Skin of body (tissue), 1 donor: ENCODE measurements at regions not wholly inside any gene's neighbourhood (a gene's known extent, or its start where the extent isn't known, plus 50 kb on each side); places are given as distances from the start of the nearest gene placed in this dataset.
"Not testable (repeated sequence)": the region's sequence is repeated elsewhere in the genome, so short reads cannot be mapped to it uniquely, and the experiment has no call there.

Source experiments
- DNase-seq: peaks from one replicate; lab custom pipeline; 2025; lab: John Stamatoyannopoulos, UW

DNA sequence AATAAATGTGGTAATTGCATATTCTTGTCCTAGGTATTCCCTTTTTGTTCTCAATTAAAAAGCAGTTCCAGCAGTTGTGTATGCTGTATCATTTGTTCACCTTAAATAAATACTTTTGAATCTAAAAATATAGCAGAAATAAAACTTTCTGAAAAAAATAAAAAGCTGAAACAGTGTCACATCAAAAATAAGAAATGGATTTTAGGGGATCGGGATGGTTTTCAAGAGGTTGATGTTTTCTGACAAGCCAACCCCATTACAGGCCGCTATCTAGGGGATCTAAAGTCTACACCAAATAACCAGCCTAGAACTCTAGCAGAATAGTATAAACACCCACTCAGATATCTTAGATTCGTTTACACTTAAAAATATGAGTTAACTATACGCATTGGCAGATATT lies 95.4 kb upstream of the MAML3 start:
- DNase-seq = no peak

DNA sequence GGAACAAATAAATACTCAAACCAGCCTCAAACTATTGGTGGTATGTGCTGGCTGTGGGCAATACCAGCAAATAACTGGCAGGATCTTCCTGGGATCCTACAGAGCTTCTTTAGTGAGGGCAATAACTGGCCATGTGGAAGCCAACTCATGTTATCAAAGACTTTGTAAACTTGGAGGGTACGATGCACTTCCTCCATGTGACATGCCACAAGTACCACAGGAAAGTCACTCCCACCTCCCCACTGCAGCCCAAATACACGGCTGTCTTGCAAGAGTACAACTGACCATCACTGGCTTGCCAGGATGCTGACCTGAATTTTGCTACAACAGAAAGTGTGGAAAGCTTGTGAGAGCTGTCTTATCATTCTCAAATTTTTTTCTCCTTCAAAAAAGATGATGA lies 93.3 kb upstream of the MAML3 start:
- no peak for DNase-seq

DNA sequence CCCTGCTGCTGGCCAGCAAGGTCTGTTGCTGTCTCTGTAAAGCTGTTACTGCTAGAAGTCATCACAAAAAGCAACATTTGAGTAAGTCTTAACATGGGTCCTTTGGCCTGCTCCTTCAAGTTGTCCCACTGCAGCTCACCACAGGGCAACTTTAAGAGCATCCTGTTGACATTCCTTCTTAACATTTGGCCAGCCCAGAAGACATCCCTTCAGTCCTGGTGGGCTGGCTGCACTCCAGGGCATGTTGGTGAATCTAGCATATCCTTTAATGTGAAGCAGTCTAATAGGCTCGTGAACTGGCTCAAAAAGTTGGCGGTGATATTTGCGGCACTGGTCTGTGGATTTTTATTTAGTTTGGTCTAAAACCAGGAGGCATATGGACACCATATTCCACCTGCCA lies 92.2 kb upstream of the MAML3 start:
- no peak for DNase-seq

DNA sequence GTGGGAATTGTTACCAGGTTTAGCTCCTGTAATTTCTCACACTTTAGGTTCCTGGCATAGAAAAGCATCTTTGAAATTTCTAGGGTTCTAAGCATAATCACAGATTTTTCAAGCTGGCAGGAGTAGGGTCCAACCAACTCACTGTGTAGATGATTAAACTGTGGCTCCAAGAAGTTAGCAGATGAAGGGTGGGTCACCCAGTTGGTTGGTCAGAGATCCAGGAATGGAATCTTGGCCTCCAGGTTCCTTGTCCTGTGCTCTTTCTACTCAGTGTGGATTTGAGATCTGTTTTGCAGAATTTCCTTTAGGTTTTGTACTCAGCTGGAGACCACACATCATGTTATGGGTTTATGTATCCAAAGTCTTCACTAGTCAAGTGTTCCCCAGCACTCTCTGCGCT lies 90.3 kb upstream of the MAML3 start:
- no peak for DNase-seq

DNA sequence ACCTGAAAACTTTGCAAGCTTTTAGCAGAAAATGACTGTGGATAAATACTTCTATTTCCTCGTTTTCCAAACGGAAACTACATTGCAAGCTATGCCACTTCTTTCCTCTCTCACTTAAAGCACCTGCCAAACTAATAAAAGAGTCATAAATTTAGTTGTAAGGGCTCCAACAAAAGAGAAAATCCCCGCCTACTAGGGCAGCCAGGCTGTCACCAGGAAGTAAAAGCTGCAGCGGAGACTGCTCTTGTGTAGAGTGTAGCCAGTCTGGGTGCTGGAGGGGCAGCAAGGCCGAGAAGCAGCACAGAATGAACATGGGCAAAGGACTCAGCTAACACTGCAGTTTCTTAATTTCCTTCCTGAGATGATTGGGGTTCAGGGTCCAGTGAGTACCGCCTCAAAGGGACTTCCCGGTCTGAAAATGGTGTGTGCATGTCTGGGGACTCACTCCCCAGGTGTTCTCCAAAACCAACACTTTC lies 89.3 kb upstream of the MAML3 start:
- DNase-seq = peak; percentile 35

DNA sequence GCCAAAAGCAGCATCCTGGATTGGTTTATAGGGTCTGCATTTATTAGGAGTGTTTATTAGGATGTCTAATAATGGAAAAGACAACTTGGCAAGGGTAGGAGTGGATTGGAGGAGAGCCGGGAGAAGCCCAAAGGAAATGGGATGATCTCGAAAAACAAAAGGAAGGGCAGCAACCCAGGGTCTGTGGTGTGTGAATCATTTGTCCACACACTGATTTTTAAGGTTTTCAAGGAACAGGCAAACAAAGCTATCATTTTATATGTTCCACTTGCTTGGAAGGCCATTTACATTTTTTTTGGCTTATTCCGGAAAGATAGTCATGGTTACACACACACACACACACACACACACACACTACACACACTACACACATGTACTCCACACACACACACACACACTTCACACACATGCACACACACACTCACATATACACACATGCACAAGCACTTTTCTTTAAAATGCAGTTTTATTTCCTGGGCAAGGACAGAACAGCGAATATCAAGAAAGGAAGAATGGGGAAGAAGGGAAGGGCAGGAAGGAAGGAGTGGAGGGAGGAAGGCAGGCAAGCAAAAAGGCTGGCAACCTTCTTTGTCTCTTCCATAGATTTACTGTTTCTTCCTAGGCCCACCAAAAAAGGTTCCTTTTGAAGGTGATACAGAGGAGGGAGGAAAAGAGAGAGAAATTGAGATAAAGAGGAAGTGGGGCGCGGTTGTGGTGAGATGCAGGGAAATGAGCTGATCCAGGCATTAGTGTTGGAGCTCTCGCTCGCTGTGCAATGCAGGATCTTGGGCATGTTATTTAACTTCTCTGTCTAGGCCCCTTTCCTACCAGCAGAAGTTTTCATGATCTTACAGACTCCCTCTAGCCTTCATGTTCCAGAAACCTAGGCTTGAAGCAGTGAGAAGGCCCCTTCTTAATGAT lies 88.6 kb upstream of the MAML3 start:
- no peak for DNase-seq

DNA sequence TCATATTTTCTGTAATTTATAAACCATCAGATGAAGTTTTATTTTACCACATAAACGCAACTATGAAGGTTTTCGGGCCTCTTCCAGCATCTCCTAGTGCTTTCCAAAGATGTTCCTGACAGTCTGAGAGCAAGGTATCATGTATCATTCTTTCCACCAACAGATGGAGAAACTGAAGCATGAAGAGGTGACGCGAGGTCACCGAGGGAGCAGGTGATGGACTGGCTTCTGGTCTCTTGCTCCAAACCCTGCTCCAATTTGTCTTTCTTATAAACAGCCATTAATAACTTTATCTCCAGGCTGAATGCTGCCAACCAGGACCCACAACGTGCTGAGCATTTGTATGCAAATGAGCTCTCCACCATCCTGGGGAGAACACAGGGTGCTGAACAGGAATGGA lies 86.3 kb upstream of the MAML3 start:
- DNase-seq = no peak

DNA sequence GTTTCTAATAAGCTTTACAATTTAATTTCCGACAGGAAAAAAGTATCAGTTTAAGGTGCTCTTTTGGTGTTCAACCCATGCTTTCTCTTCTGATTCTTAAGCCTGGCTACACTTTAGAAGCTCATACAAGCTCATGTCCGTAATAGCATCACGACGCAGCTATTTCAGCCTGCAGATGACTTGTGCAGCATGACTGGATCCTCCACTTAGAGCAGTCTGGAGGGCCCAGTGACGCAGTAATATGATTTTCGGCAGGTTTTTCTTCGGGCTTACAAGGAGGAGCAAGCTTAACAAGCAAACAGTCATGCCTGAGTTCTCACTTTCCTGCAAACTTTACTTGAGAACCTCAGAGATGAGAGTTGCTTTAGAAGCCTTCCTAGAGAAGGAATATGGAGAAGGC lies 85.3 kb upstream of the MAML3 start:
- no peak for DNase-seq

DNA sequence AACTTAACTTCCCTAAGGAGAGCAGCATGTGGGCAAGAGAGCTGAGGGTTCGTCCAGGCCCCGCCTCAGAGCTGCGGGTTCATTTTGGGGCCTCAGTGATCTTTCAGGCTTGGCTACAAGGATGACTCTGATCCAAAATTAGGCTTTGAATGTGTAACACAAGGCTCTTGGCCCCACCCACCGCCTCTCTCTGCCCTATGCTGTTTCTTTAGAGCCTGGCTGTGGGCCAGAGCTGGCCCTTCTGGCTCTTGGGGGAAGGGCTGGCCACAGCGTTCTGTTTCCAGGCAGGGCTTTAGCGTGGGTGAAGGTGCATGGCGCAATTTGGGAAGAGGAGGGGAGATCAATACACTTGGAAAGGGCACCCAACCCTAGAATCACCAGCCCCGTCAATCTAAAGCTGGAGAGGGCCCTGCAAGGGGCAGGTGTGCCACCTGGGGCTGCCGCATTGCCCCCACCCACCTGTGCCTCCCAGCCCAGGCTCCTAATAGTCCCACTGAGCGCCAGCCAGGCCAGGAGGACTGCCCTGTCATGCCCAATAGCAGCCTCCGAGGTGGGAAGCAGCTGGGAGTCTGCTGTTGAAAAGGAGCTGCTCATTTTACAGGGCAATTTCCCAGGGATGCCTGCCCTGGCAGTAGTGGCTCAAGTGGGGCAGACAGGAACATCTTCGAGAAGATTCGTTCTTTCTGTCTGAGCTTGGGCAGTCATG lies 84.5 kb upstream of the MAML3 start:
- peak; percentile 42 for DNase-seq

DNA sequence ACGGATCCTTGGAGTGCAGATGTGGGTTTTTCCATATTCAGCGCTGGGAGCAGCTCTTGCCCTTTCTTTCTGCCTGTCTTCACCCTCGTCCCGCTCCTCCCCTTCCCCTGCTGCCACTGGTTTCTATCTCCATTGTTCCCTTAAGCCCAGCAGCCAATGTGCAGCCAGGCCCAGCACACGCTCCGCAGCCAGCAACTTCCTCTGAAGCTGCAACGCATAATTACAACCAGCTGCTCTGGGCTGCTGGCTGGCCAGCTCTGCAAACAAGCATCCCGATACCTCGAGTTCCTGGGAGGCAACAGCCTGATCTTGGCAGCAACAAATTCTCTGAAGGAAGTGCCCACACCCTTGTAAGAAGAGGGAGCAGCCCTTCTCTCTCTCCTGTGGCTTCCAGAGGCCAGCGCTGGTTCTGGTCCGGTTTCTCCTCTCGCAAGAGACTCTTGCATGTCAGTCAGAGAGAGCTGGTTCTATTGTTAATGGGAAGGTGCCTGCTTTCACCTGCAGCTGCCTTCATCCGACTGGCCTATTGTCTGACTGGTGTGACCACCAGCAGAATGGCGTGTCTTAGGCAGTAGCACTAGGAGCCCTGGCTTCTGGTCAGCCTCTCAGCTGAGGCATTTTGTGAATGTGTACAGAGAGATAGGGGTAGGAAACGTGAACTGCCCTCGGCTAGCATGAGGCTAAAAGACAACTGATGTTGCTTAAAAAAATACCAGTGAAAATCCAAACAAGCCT lies 83.8 kb upstream of the MAML3 start:
- peak; percentile 91 for DNase-seq

DNA sequence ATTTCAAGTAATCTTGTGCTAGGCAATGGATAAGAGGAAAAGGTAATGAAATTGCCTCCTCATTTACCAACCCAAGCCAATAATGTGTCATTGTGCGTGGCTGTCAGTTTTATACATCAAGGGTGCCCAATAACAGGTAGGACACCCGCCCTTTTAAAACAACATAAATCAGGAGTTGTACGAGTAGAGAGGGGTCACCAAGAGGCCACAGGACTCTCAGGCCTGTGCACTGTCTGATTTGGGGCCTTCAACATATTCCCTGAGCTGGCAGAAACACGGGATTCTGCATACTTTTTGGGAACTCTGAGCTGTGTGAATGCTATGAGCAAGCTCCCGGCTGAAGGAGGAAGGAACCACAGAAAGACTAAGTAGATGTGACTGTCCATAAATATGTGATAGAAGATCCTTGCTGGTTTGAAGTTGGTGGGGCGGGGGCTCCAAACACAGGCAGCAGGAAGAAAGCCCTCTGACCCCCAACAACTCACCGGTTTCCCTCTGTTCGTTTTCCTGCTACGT lies 82.7 kb upstream of the MAML3 start:
- DNase-seq = no peak

DNA sequence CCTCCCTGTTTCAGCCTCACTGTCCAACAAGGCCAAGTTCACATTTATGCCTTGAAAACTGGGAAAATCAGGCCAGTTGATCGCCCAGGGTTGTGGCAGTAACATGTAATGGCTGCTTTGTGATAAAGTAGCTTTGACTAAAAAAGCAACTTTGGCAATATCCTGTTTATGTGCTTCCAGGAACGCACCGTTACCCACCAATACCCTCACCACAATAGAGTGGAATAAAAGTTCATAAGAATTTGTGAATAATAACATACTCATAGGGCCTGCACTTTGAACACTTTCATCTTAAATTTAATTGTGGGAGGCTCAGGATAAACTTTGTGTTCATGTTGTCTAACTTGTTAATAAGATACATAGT lies 80.7 kb upstream of the MAML3 start:
- no peak for DNase-seq

DNA sequence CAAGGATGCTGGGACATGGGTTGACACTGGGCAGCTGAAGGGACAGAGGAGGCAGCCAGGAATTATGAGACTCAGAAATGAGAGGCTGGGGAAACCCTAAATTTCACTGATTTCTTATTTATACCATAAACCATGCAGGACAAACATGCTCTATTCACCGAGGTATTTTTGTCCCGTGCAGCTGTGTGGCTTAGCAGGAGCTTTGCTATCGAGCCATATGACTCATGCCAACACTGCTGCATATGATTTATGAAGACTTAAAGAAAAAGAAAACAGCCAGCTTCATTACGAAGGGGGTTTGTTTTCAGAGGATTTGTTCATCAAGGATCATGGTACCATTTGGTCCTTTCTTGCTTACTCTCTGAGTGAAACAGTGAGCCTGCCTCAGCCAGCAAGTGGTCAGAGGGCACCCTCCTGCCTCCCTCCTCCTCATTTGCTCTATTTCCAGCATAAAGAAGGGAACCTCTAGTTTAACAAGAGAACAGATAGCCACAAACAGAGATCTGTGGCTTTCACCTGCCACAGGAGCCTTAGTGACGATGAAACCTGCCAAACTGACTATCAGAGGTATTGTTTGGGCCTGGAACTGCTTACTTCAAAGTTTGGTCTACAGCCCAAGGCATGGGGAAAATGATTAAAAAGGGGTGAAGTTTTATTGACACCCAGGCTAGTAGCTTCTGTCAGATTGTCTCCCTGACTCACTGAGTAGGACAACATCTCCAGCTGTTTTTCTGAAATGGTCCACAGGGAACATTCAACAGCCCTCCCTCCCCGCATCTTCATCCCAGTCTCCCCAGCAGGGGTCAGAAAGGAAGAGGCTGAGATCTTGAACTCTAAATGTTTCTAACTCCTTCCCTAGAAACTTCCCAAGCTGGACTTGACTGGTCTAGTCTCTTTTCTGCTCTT lies 80.1 kb upstream of the MAML3 start:
- no peak for DNase-seq

DNA sequence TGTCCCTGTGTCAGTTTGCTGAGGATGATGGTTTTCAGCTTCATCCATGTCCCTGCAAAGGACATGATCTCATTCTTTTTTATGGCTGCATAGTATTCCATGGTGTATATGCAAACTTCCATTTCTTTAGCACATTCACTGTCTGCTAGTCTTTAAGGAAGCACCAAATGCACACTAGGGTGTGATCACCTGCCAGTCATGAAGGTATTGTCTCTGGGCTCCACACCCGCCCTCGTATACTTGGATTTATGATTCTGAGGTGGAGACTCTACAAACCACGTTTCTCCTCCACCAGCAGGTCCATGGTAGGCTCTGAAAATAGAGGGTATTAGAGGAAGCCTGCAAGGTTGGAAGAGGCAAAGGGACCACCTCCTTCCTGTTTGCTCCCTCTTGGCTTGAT lies 75.9 kb upstream of the MAML3 start:
- no peak for DNase-seq

DNA sequence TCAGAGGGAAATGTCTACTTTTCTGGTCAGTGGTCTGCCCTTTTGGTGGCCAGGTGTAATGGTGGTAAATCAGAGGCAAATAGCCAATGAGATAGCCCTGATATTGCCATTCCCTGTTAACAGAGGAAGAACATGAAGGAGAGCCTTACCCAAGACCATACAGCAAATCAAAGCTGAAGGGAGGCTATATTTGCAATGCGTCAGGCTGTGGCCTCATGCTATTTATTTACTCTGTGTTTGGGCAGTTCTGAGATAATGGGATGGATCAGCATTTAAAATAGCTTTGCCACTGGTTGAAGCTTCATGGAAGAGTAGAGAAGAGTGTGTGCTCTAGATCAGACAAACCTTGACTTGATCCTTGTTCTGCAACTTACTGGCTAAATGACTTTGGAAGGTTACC lies 73.3 kb upstream of the MAML3 start:
- DNase-seq = no peak

DNA sequence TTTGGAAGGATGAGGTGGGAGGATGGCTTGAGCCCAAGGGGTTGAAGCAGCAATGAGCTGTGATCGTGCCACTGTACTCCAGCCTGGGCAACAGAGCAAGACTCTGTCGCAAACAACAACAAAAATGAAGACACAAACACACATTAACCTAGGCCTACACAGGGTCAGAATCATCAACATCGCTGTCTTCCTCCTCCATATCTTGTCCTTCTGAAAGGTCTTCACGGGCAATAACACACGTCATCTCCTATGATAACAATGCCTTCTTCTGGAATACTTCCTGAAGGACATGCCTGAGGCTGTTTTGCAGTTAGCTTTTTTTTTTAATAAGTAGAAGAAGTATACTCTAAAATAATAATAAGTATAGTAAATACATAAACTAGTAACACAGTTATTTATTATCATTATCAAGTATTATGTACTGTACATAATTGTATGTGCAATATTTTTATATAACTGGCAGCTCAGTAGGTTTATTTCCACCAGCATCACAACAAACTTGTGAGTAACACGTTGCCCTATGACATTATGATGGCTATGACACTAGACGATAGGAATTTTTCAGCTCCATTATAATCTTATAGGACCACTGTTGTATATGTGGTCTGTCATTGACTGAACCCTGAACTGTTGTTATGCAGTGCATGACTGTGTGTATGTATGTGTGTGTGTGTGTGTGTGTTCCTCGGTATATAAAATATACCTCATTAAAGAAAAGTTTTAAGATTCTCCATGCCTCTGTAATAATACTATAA lies 69.2 kb upstream of the MAML3 start:
- no peak for DNase-seq

DNA sequence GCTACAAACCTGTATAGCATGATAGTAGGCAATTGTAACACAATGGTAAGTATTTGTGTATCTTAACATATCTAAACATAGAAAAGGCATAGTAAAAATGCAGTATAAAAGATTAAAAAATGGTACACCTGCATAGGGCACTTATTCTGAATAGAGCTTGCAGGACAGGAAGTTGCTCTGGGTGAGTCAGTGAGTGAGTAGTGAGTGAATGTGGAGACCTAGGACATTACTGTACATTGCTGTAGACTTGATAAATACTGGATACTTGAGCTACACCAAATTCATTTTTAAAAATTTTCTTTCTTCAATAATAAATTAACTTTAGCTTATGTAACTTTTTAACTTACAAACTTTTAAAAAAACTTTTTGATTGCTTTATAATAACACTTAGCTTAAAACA lies 68.2 kb upstream of the MAML3 start:
- DNase-seq = no peak

DNA sequence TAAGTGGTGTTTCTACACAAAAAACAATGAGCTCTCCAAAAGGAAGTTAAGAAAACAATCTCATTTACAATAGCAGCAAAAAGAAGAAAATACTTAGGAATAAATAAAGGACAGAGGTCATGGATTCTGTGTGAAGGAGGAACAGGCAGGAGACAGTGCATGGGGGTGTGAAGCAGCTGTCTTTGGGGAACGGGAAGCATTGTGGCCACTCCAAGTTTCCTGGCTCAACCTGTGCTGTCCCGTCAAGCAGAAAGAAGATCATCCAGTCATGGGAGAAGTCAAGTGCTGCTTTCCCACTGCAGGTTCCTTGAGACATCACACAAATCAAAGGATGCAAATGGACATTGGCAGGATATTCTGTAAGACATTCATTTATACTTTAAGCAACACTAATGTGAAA lies 66.1 kb upstream of the MAML3 start:
- no peak for DNase-seq

DNA sequence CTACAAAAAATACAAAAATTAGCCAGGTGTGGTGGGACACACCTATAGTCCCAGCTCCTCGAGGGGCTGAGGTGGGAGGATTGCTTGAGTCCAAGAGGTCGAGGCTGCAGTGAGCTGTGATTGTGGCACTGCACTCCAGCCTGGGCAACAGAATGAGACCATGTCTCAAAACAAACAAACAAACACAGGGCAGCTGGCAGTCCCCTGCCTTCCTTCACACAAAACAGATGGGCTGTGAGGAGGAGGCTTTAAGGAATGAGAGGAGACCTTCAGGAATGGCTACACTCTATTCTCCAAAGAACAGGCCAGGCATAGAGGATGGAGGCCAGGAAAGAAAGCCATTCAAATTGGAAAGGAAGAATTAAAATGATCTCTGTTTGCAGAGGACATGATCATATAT lies 65.6 kb upstream of the MAML3 start:
- DNase-seq = no peak

DNA sequence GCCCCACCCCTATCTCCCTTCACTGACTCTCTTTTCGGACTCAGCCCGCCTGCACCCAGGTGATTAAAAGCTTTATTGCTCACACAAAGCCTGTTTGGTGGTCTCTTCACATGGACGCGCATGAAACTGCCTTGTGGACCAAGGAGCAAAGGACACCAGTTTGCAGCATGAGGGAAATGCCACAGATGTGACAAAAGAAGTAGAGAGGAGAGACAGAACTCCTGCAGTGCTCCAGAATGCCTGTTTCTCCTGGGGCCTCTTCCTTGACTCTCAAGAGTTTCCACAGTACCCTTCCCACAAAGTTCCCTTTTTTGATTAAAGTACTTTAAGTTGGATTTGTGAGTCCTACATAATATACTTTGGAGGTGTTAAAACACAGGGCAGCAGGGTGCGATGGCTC lies 65.1 kb upstream of the MAML3 start:
- DNase-seq = not testable (repeated sequence)
